Esophagus muscularis mucosa (tissue), 3 donors: ENCODE measurements at regions not wholly inside any gene's neighbourhood (a gene's known extent, or its start where the extent isn't known, plus 50 kb on each side); places are given as distances from the start of the nearest gene placed in this dataset.

Experiments
- POLR2A ChIP-seq: fragments of 450-650 bp; IDR thresholded peaks from one replicate; pipeline ENCODE4 v1.6.1; 2017; ENCODE audit warnings: antibody characterized with exemption, moderate library complexity, mild to moderate bottlenecking, low read depth
- TF ChIP-seq, protein P1 (sequence below), 3 experiments: fragments of 200-600 bp in 2 of 3; fragments of 450-650 bp in 1 of 3; sonication (generic) in 2 of 3; IDR thresholded peaks; one replicate each; pipeline ENCODE4 v1.5.1; 2017 to 2019; ENCODE audit warnings: antibody characterized with exemption in 3 of 3, mild to moderate bottlenecking in 2 of 3, moderate library complexity in 1 of 3

DNA sequence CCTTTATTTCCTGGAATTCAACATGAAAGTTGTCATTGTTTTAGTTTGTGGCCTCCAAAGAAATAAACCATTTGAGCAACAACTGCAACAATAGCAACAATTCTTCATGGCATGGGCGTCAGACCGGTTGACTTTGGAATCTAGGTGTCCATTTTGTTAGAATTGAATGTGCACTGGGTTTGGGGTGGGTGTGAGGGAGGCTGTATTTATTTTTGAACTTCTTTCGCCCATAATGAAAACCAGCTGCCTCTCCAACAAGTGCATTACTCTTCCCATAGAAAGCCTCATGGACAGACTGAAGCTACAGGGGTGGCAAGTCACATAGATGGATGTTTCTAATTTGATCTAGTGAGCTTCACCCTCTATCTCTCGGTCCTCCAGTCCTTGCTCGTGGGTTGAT is 85.4 kb downstream of the ADAMTS15 start:
- TF ChIP-seq POLR2A: no peak
- TF ChIP-seq, protein P1, sequence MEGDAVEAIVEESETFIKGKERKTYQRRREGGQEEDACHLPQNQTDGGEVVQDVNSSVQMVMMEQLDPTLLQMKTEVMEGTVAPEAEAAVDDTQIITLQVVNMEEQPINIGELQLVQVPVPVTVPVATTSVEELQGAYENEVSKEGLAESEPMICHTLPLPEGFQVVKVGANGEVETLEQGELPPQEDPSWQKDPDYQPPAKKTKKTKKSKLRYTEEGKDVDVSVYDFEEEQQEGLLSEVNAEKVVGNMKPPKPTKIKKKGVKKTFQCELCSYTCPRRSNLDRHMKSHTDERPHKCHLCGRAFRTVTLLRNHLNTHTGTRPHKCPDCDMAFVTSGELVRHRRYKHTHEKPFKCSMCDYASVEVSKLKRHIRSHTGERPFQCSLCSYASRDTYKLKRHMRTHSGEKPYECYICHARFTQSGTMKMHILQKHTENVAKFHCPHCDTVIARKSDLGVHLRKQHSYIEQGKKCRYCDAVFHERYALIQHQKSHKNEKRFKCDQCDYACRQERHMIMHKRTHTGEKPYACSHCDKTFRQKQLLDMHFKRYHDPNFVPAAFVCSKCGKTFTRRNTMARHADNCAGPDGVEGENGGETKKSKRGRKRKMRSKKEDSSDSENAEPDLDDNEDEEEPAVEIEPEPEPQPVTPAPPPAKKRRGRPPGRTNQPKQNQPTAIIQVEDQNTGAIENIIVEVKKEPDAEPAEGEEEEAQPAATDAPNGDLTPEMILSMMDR (IDR thresholded peaks at IDR 0.05): no peak
